Astrocyte (in vitro differentiated cells and primary cell): ENCODE measurements at regions not wholly inside any gene's neighbourhood (a gene's known extent, or its start where the extent isn't known, plus 50 kb on each side); places are given as distances from the start of the nearest gene placed in this dataset.

Experiments
- DNase-seq: peaks from one replicate; pipeline ENCODE4 v3.0.0-alpha.2; 2010; ENCODE audit warnings: low read depth
- FAIRE-seq: peaks from 2 replicates; lab custom pipeline; 2011; peaks lifted over from hg19 to GRCh38; lab: Jason Lieb, UNC
- H2AFZ ChIP-seq: 2 replicates; pipeline ENCODE4 v1.6.0; 2012; ENCODE audit warnings: low read depth, low read length, inconsistent platforms
- H3K27ac ChIP-seq: 2 replicates; pipeline ENCODE4 v1.5.1; 2011; ENCODE audit warnings: low read depth, low read length, inconsistent platforms
- H3K27me3 ChIP-seq: 2 replicates; pipeline ENCODE4 v1.6.0; 2011; ENCODE audit warnings: low read length, inconsistent platforms; ENCODE audit not compliant: insufficient read depth
- H3K36me3 ChIP-seq: 2 replicates; pipeline ENCODE4 v1.5.1; 2011; ENCODE audit warnings: low read length, inconsistent platforms; ENCODE audit not compliant: insufficient read depth
- H3K4me1 ChIP-seq: 2 replicates; pipeline ENCODE4 v1.5.1; 2011; ENCODE audit warnings: low read length, inconsistent platforms; ENCODE audit not compliant: insufficient read depth
- H3K4me2 ChIP-seq: 2 replicates; pipeline ENCODE4 v1.6.0; 2012; ENCODE audit warnings: low read length, inconsistent platforms
- H3K4me3 ChIP-seq: 2 replicates; pipeline ENCODE4 v1.5.1; 2011; ENCODE audit warnings: low read depth, mild to moderate bottlenecking, low read length, inconsistent platforms; ENCODE audit not compliant: insufficient read depth
- H3K79me2 ChIP-seq: 2 replicates; pipeline ENCODE4 v1.6.0; 2012; ENCODE audit warnings: mild to moderate bottlenecking, low read length, inconsistent platforms; ENCODE audit not compliant: insufficient read depth
- H3K9ac ChIP-seq: 2 replicates; pipeline ENCODE4 v1.6.0; 2012; ENCODE audit warnings: mild to moderate bottlenecking, low read length, inconsistent platforms
- H3K9me3 ChIP-seq: 2 replicates; pipeline ENCODE4 v1.5.1; 2012; ENCODE audit warnings: low read depth, mild to moderate bottlenecking, low read length, inconsistent platforms; ENCODE audit not compliant: insufficient read depth
- H4K20me1 ChIP-seq: 2 replicates; pipeline ENCODE4 v1.6.0; 2012; ENCODE audit warnings: low read length, inconsistent platforms; ENCODE audit not compliant: insufficient read depth
- H3K27ac Mint-ChIP-seq: one replicate; pipeline ENCODE4 v1.8.0; 2021; ENCODE audit warnings: mild to moderate bottlenecking, mixed read lengths; ENCODE audit not compliant: unreplicated experiment
- H3K27me3 Mint-ChIP-seq: one replicate; pipeline ENCODE4 v1.8.0; 2021; ENCODE audit warnings: low read depth, mixed read lengths; ENCODE audit not compliant: unreplicated experiment
- H3K36me3 Mint-ChIP-seq: one replicate; pipeline ENCODE4 v1.8.0; 2021; ENCODE audit warnings: low read depth, mixed read lengths; ENCODE audit not compliant: unreplicated experiment
- H3K4me1 Mint-ChIP-seq: one replicate; pipeline ENCODE4 v1.8.0; 2021; ENCODE audit warnings: low read depth, mixed read lengths; ENCODE audit not compliant: unreplicated experiment
- H3K4me3 Mint-ChIP-seq: one replicate; pipeline ENCODE4 v1.8.0; 2021; ENCODE audit warnings: mild to moderate bottlenecking, moderate library complexity, mixed read lengths; ENCODE audit not compliant: unreplicated experiment
- H3K9me3 Mint-ChIP-seq: one replicate; pipeline ENCODE4 v1.8.0; 2021; ENCODE audit warnings: mild to moderate bottlenecking, mixed read lengths; ENCODE audit not compliant: unreplicated experiment
- EZH2 ChIP-seq: IDR thresholded peaks from 2 replicates; pipeline ENCODE4 v1.6.1; 2012; ENCODE audit warnings: mild to moderate bottlenecking, low read length, inconsistent platforms; ENCODE audit not compliant: insufficient read depth
- TF ChIP-seq, protein P1 (sequence below): IDR thresholded peaks from 2 replicates; pipeline ENCODE4 v1.5.1; 2011; ENCODE audit warnings: low read depth, mild to moderate bottlenecking, inconsistent platforms, low read length, moderate library complexity; ENCODE audit not compliant: insufficient read depth

DNA sequence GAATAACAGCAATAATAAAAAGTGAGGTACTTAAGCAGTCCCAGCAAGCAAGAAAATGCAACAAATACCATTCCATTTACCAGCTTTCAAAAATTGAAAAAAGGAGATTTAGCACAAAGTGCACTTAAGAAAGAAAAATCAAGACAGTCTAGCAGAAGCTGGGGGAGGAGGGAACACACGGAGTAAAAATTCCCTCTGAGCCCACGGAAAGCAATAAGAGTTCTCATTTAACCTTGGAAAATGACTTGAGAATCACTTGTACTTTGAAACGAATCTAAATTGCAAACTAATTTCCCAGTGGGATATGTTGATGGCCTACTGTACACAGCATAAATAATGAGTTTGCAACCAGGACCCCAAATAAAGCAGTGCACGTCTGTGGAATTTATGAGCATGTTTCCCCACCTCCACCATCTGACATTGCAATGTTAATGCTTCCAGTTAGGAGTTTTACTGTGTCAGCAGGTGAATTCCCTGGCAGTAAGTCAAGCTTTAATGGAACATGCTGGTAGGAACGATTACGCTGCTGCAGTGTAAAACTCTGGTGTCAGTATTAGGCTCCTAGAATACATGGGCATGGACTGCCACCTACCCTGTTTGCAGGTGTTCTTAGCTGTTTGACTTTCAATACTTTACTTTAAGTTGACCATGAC, 386.8 kb downstream of the HDGFL1 start:
- no peaks in the 10 kb centered on the region for H3K9me3 ChIP-seq
- H3K27ac ChIP-seq = no peak overlapping the region
- no peak overlapping the region for H3K4me3 Mint-ChIP-seq
- no peak overlapping the region for H3K27ac Mint-ChIP-seq
- no peak overlapping the region for H2AFZ ChIP-seq
- FAIRE-seq (no peak), DNase-seq (no peak)
- no peaks in the 10 kb centered on the region for H3K36me3 ChIP-seq
- H3K79me2 ChIP-seq = no peaks in the 10 kb centered on the region
- H3K4me1 Mint-ChIP-seq = peaks cover 6% of the 10 kb centered on the region
- H4K20me1 ChIP-seq = no peaks in the 10 kb centered on the region
- H3K4me2 ChIP-seq = no peak overlapping the region
- no peaks in the 10 kb centered on the region for H3K4me1 ChIP-seq
- no peaks in the 10 kb centered on the region for H3K27me3 ChIP-seq
- no peak overlapping the region for H3K4me3 ChIP-seq
- no peaks in the 10 kb centered on the region for H3K27me3 Mint-ChIP-seq
- H3K9ac ChIP-seq = no peak overlapping the region
- H3K9me3 Mint-ChIP-seq = peaks cover 2% of the 10 kb centered on the region
- no peaks in the 10 kb centered on the region for H3K36me3 Mint-ChIP-seq
- TF ChIP-seq EZH2 = no peak
- TF ChIP-seq, protein P1, sequence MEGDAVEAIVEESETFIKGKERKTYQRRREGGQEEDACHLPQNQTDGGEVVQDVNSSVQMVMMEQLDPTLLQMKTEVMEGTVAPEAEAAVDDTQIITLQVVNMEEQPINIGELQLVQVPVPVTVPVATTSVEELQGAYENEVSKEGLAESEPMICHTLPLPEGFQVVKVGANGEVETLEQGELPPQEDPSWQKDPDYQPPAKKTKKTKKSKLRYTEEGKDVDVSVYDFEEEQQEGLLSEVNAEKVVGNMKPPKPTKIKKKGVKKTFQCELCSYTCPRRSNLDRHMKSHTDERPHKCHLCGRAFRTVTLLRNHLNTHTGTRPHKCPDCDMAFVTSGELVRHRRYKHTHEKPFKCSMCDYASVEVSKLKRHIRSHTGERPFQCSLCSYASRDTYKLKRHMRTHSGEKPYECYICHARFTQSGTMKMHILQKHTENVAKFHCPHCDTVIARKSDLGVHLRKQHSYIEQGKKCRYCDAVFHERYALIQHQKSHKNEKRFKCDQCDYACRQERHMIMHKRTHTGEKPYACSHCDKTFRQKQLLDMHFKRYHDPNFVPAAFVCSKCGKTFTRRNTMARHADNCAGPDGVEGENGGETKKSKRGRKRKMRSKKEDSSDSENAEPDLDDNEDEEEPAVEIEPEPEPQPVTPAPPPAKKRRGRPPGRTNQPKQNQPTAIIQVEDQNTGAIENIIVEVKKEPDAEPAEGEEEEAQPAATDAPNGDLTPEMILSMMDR = no peak

DNA sequence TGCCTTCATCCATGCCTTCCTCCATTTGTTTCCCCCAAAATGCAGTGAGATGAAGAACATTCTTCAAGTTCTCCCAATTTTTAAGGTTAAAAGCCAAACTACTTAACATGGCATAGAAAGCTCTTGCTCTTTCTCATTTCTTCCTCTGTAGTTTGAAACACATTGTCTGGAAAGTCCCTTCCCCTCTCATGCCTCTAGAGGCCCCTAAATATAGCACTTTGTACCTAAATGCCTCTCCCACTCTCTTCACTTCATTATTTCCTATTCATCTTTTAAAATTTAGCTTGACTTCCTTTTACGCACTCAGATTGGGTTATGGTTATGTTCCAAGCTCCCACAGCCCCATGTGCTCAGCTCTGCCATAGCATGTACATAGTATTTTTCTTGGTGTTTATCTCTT, 389.3 kb downstream of the HDGFL1 start:
- Mint-ChIP-seq H3K27me3 (no peaks in the 10 kb centered on the region), H3K27ac (no peak overlapping the region)

DNA sequence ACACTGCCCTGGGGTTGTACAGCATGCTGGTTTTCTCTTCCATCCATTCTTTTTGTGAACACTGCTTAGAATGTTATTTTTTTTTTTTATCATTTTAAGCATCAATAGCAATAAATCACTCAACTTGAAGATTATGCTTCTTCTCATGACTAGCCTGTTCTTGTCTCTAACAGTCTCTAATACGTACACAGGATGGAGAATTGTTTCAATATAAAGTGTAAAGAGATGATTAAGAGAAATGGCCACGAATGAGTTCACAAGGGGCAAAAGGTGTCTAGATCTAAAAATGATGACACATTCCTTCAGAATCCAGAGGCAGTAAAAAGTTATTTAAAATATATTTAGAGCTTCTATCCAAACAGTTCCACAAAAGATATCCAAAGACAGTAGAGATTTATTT, 390.2 kb downstream of the HDGFL1 start:
- Histone ChIP-seq H2AFZ (no peak overlapping the region), H3K27me3 (no peaks in the 10 kb centered on the region), H3K4me3 (no peak overlapping the region), H3K4me2 (no peak overlapping the region), H3K9ac (no peak overlapping the region), H4K20me1 (no peaks in the 10 kb centered on the region), H3K9me3 (no peaks in the 10 kb centered on the region), H3K36me3 (no peaks in the 10 kb centered on the region), H3K79me2 (no peaks in the 10 kb centered on the region), H3K4me1 (no peaks in the 10 kb centered on the region), H3K27ac (no peak overlapping the region)
- FAIRE-seq = no peak
- H3K27me3 Mint-ChIP-seq = no peaks in the 10 kb centered on the region
- H3K4me3 Mint-ChIP-seq = no peak overlapping the region
- H3K27ac Mint-ChIP-seq = no peak overlapping the region
- peaks cover 2% of the 10 kb centered on the region for H3K9me3 Mint-ChIP-seq
- no peaks in the 10 kb centered on the region for H3K36me3 Mint-ChIP-seq
- no peak for TF ChIP-seq EZH2
- TF ChIP-seq, protein P1 = no peak
- DNase-seq = no peak
- peaks cover 4% of the 10 kb centered on the region for H3K4me1 Mint-ChIP-seq

More for the DNA sequence above, 389.3 kb downstream of the HDGFL1 start:
- no peak overlapping the region for H3K9ac ChIP-seq
- no peaks in the 10 kb centered on the region for H3K27me3 ChIP-seq
- no peak for TF ChIP-seq EZH2
- TF ChIP-seq, protein P1 = no peak
- no peak overlapping the region for H2AFZ ChIP-seq
- no peak overlapping the region for H3K4me3 ChIP-seq
- Mint-ChIP-seq H3K9me3 (peaks cover 2% of the 10 kb centered on the region), H3K36me3 (no peaks in the 10 kb centered on the region), H3K4me1 (peaks cover 4% of the 10 kb centered on the region), H3K4me3 (no peak overlapping the region)
- H3K9me3 ChIP-seq = no peaks in the 10 kb centered on the region
- no peaks in the 10 kb centered on the region for H4K20me1 ChIP-seq
- no peak for FAIRE-seq
- no peaks in the 10 kb centered on the region for H3K36me3 ChIP-seq
- no peak overlapping the region for H3K27ac ChIP-seq
- no peaks in the 10 kb centered on the region for H3K4me1 ChIP-seq
- H3K79me2 ChIP-seq = no peaks in the 10 kb centered on the region
- no peak for DNase-seq
- H3K4me2 ChIP-seq = no peak overlapping the region
